PC-3 (cell line): ENCODE measurements at regions not wholly inside any gene's neighbourhood (a gene's known extent, or its start where the extent isn't known, plus 50 kb on each side); places are given as distances from the start of the nearest gene placed in this dataset.

Source experiments
- ATAC-seq: fragments of 200-7000 bp; cut with Tn5 transposase; 2 replicates; pipeline ENCODE4 v1.9.1; 2020; ENCODE audit warnings: mild to moderate bottlenecking, moderate library complexity
- BruUV-seq: library from RNA; stranded (reverse); fragments of 400-500 nt; replicated peaks from 2 replicates; lab custom pipeline; 2021; lab: Mats Ljungman, UMichigan
- CTCF ChIA-PET: fragments of 300-600 bp; sonication (Branson Sonifier 250); formaldehyde crosslinking; loops from one replicate; lab custom pipeline; 2022; ENCODE audit warnings: antibody characterized with exemption; lab: Charles Lee
- POLR2A ChIA-PET: fragments of 300-600 bp; sonication (Branson Sonifier 250); formaldehyde crosslinking; loops from one replicate; lab custom pipeline; 2022; ENCODE audit warnings: antibody characterized with exemption; ENCODE audit not compliant: unreplicated experiment; lab: Charles Lee
- DNase-seq: peaks from one replicate; pipeline ENCODE4 v3.0.0-alpha.2; 2015
- H2AFZ ChIP-seq: fragments of 300-600 bp; sonication (generic); 2 replicates; pipeline ENCODE4 v1.6.0; 2016; ENCODE audit warnings: antibody characterized with exemption, low read length
- H3F3A ChIP-seq: fragments of 300-600 bp; sonication (generic); one replicate; pipeline ENCODE4 v1.6.0; 2017; ENCODE audit warnings: antibody characterized with exemption, low read length, control low read depth, mild to moderate bottlenecking; ENCODE audit not compliant: unreplicated experiment
- H3K27ac ChIP-seq: fragments of 300-600 bp; sonication (generic); 2 replicates; pipeline ENCODE4 v1.5.1; 2016; ENCODE audit warnings: mild to moderate bottlenecking, low read length
- H3K27me3 ChIP-seq: fragments of 300-600 bp; sonication (generic); 2 replicates; pipeline ENCODE4 v1.6.1; 2016; ENCODE audit warnings: low read length, mixed read lengths
- H3K36me3 ChIP-seq: fragments of 300-600 bp; sonication (generic); 2 replicates; pipeline ENCODE4 v1.6.1; 2016; ENCODE audit warnings: low read depth, mixed run types, low read length, mixed read lengths
- H3K4me1 ChIP-seq: fragments of 300-600 bp; sonication (generic); 2 replicates; pipeline ENCODE4 v1.5.1; 2016; ENCODE audit warnings: low read length; ENCODE audit not compliant: insufficient read depth
- H3K4me2 ChIP-seq: fragments of 300-600 bp; sonication (generic); 2 replicates; pipeline ENCODE4 v1.6.0; 2016; ENCODE audit warnings: low read length
- H3K4me3 ChIP-seq: fragments of 300-600 bp; sonication (generic); 2 replicates; pipeline ENCODE4 v1.5.1; 2016; ENCODE audit warnings: mild to moderate bottlenecking, low read length, mixed read lengths
- H3K79me2 ChIP-seq: fragments of 300-600 bp; sonication (generic); 2 replicates; pipeline ENCODE4 v1.6.1; 2017; ENCODE audit warnings: low read length, mixed read lengths
- H3K9ac ChIP-seq: fragments of 300-600 bp; sonication (generic); 2 replicates; pipeline ENCODE4 v1.6.0; 2016; ENCODE audit warnings: mild to moderate bottlenecking, low read length
- H3K9me2 ChIP-seq: fragments of 300-600 bp; sonication (generic); replicated peaks from 2 replicates; pipeline ENCODE4 v1.6.1; 2016; ENCODE audit warnings: mixed run types, low read length, mixed read lengths
- H3K9me3 ChIP-seq: fragments of 300-600 bp; sonication (generic); 2 replicates; pipeline ENCODE4 v1.6.1; 2016; ENCODE audit warnings: low read length, mixed read lengths
- H4K20me1 ChIP-seq: fragments of 300-600 bp; sonication (generic); 2 replicates; pipeline ENCODE4 v1.6.1; 2016; ENCODE audit warnings: low read length, mixed read lengths
- EZH2 ChIP-seq: fragments of 300-600 bp; sonication (generic); IDR thresholded peaks from one replicate; pipeline ENCODE4 v1.6.1; 2017; ENCODE audit warnings: antibody characterized with exemption, mild to moderate bottlenecking, low read length; ENCODE audit not compliant: unreplicated experiment
- EZH2phosphoT487 ChIP-seq: fragments of 300-600 bp; sonication (generic); IDR thresholded peaks from 2 replicates; pipeline ENCODE4 v1.6.1; 2018; ENCODE audit warnings: mild to moderate bottlenecking, antibody characterized with exemption, low read length, borderline replicate concordance
- intact Hi-C: fragments of 100-400 bp; cut with micrococcal nuclease; formaldehyde crosslinking; loops from 2 replicates; pipeline ENCODE4 v1.9.0; 2023
- TF ChIP-seq, protein P1 (sequence below): fragments of 300-600 bp; sonication (generic); conservative IDR thresholded peaks from 2 replicates; pipeline ENCODE4 v1.5.1; 2017; ENCODE audit warnings: antibody characterized with exemption, low read depth, mild to moderate bottlenecking, low read length

DNA sequence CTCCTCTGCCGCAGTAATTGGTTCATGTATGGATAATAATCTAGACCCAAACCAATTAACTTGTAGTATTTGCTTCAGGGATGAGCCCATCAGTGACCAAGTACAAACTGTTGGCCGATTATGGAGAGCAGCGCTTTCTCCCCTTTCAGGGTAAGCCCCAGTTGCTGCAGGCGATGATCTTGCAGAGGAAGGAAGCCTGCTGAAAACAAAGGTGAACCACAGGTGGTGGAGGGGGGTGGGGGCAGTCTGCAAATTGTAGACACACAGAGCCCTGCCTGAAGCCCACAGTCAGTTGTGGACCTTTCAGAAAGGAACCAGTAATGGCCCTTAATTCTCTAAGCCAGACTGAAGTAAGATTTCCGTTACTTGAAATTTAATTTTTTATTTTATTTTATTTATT lies 167.9 kb upstream of the JARID2 start:
- ATAC-seq = no peak
- H3K9me3 ChIP-seq = no peaks in the 10 kb centered on the region
- intact Hi-C loops = no loop called here

DNA sequence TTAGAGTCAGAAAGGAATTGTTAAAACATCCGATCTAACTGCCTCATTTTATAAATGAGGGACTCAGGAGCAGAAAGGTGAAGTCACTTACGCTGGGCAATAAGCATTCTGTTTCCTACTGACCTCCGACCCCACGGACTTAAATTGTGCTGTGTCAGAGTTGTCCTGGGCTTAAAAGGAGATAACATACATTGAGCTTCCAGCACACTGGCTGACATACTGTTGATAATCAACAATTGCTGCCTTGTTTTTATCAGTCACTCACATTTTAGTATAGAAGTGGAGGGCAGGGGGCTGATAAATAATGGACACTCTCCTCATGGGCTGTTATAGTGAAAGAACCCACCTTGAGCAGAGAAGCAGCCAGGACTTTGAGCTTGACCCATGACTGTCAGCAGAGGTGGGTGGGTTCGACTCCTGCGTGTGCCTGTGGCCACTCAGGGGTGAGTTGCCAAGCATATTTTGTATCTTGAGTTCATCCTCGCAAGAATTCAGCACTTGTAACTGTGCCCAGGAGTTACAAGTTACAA lies 166.5 kb upstream of the JARID2 start:
- Histone ChIP-seq H3F3A (no peaks in the 10 kb centered on the region), H3K4me2 (no peak overlapping the region), H4K20me1 (no peaks in the 10 kb centered on the region), H3K27ac (no peak overlapping the region), H3K9me2 (no peaks in the 10 kb centered on the region), H3K4me3 (no peak overlapping the region), H3K27me3 (no peaks in the 10 kb centered on the region), H3K36me3 (no peaks in the 10 kb centered on the region), H3K79me2 (no peaks in the 10 kb centered on the region), H3K9ac (no peak overlapping the region), H2AFZ (peak overlapping the region; percentile 30; the same call in 1 of the 2 replicates), H3K9me3 (no peaks in the 10 kb centered on the region), H3K4me1 (no peaks in the 10 kb centered on the region)
- no peak for ATAC-seq
- BruUV-seq = no TSS peak
- intact Hi-C loops = no loop called here
- DNase-seq = no peak
- ChIA-PET POLR2A (no interaction called here), CTCF (interaction anchor here (0.8 kb wide), 1 partner anchor 11 kb away, joined by 4 read pairs; no protein-coding TSS in a partner anchor)
- TF ChIP-seq EZH2 (no peak), EZH2phosphoT487 (no peak)
- TF ChIP-seq, protein P1, sequence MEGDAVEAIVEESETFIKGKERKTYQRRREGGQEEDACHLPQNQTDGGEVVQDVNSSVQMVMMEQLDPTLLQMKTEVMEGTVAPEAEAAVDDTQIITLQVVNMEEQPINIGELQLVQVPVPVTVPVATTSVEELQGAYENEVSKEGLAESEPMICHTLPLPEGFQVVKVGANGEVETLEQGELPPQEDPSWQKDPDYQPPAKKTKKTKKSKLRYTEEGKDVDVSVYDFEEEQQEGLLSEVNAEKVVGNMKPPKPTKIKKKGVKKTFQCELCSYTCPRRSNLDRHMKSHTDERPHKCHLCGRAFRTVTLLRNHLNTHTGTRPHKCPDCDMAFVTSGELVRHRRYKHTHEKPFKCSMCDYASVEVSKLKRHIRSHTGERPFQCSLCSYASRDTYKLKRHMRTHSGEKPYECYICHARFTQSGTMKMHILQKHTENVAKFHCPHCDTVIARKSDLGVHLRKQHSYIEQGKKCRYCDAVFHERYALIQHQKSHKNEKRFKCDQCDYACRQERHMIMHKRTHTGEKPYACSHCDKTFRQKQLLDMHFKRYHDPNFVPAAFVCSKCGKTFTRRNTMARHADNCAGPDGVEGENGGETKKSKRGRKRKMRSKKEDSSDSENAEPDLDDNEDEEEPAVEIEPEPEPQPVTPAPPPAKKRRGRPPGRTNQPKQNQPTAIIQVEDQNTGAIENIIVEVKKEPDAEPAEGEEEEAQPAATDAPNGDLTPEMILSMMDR = no peak

More for the DNA sequence above, 167.9 kb upstream of the JARID2 start:
- H3K4me2 ChIP-seq = no peak overlapping the region
- no peak overlapping the region for H3K9ac ChIP-seq
- no peak overlapping the region for H3K27ac ChIP-seq
- DNase-seq = no peak
- TF ChIP-seq, protein P1 = no peak
- no peak for TF ChIP-seq EZH2phosphoT487
- TF ChIP-seq EZH2 = no peak
- H3K36me3 ChIP-seq = no peaks in the 10 kb centered on the region
- H3K4me3 ChIP-seq = no peak overlapping the region
- no TSS peak for BruUV-seq
- H3K9me2 ChIP-seq = no peaks in the 10 kb centered on the region
- H4K20me1 ChIP-seq = no peaks in the 10 kb centered on the region
- CTCF ChIA-PET = no interaction called here
- H3K79me2 ChIP-seq = no peaks in the 10 kb centered on the region
- POLR2A ChIA-PET = no interaction called here
- H3K27me3 ChIP-seq = no peaks in the 10 kb centered on the region
- no peak overlapping the region for H2AFZ ChIP-seq
- no peaks in the 10 kb centered on the region for H3F3A ChIP-seq
- H3K4me1 ChIP-seq = peaks cover 13% of the 10 kb centered on the region

DNA sequence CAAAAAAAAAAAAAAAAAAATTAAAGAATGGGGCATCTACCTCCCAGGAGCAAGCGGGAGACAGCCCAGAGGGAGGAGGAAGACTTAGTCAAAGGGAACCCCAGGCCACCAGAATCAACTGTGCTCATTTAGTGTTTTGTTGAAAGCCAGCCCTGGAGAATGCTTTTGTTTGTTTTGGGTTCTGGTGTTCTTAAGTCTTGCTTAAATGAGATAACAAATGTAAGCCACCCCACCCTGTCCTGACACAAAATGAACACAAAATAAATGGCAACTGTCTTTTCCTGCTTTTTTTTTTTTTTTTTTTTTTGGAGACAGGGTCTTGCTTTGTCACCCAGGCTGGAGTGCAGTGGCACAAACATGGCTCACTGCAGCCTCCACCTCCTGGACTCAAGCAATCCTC lies 165.0 kb upstream of the JARID2 start:
- POLR2A ChIA-PET = no interaction called here

More for the DNA sequence above, 165.0 kb upstream of the JARID2 start:
- H3K9me3 ChIP-seq = no peaks in the 10 kb centered on the region
- ATAC-seq = no peak
- H3K36me3 ChIP-seq = no peaks in the 10 kb centered on the region
- no TSS peak for BruUV-seq
- H3K4me1 ChIP-seq = no peaks in the 10 kb centered on the region
- intact Hi-C loops = no loop called here
- H3F3A ChIP-seq = no peaks in the 10 kb centered on the region
- no peaks in the 10 kb centered on the region for H3K79me2 ChIP-seq
- no peak overlapping the region for H3K27ac ChIP-seq
- no peaks in the 10 kb centered on the region for H3K27me3 ChIP-seq
- TF ChIP-seq EZH2 (no peak), EZH2phosphoT487 (no peak)
- TF ChIP-seq, protein P1 = no peak
- H3K9me2 ChIP-seq = no peaks in the 10 kb centered on the region
- H3K9ac ChIP-seq = no peak overlapping the region
- no peak overlapping the region for H3K4me2 ChIP-seq
- H4K20me1 ChIP-seq = no peaks in the 10 kb centered on the region
- no peak overlapping the region for H3K4me3 ChIP-seq
- DNase-seq = no peak
- no peak overlapping the region for H2AFZ ChIP-seq
- CTCF ChIA-PET = no interaction called here
